ENCODE measurements at regions not wholly inside any gene's neighbourhood (a gene's known extent, or its start where the extent isn't known, plus 50 kb on each side); places are given as distances from the start of the nearest gene placed in this dataset.

GRCh38 chr14:42145766-42146165 is 539.1 kb downstream of the LRFN5 start:
- no peak for DNase-seq

GRCh38 chr14:42143114-42143513 is 536.4 kb downstream of the LRFN5 start:
- DNase-seq: no peak

- DNase-seq: no peak
These were observed 534.7 kb downstream of the LRFN5 start for GRCh38 chr14:42141328-42141727.

DNA sequence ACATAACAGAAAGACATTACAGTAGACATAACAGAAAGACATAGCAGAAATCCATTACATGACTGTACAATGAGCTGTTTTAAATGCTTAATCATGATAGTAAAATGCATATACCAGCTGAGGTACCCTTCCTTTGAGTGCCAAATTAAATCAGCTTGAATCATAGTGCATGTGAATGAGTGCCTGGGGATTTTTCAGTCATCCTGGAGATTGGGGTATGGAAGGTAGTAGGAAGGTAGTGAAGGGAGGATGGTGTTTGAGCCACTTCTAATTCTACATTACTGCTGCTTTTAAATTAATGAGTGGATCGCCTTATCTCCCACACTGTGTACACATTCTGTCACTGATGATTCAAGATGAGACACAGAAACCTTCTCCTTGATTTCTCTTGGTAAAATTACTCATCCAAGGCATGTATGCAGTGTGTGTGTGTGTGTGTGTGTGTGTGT is 534.2 kb downstream of the LRFN5 start:
- no peak for DNase-seq

GRCh38 chr14:42140001-42140400 is 533.3 kb downstream of the LRFN5 start:
- DNase-seq: no peak

DNA sequence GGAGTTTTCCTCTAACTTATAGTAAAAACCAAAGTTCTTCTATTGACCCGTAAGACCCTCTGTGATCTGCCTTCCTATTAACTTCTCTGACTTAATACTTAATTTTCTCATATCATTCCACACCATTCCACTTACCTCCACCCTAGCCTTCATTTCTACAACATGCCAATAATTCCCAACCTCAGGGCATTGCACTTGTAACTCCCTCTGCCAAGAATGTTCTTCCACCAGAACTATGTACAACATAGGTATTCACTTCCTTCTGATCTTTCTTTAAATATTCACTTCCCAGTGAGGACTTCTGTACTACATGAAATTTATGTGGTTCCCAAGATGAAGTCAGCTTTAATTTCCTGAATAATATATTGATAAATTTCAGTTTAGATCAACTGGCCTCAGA is 531.7 kb downstream of the LRFN5 start:
- no peak for DNase-seq

GRCh38 chr14:42130815-42131214 is 524.1 kb downstream of the LRFN5 start:
- no peak for DNase-seq

DNA sequence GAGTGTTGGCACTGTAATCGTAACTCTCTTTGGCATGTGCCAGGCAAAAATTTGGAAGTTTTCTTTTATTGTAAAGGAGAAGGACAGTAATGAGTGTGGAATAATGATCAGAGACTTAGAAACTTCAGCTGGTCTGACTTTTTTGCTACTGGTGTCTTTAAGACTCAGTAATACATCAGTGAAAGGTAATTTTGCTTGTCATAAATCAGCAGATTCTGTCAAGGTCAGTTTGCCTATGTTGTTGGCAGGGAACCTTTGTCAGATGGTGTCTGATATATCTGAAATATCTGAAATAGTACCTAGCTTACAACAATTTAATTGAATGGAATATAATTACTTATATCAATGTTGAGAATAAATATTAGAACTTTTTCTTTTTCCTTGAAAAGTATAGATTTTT is 516.9 kb downstream of the LRFN5 start:
- peak; percentile 52 for DNase-seq

DNA sequence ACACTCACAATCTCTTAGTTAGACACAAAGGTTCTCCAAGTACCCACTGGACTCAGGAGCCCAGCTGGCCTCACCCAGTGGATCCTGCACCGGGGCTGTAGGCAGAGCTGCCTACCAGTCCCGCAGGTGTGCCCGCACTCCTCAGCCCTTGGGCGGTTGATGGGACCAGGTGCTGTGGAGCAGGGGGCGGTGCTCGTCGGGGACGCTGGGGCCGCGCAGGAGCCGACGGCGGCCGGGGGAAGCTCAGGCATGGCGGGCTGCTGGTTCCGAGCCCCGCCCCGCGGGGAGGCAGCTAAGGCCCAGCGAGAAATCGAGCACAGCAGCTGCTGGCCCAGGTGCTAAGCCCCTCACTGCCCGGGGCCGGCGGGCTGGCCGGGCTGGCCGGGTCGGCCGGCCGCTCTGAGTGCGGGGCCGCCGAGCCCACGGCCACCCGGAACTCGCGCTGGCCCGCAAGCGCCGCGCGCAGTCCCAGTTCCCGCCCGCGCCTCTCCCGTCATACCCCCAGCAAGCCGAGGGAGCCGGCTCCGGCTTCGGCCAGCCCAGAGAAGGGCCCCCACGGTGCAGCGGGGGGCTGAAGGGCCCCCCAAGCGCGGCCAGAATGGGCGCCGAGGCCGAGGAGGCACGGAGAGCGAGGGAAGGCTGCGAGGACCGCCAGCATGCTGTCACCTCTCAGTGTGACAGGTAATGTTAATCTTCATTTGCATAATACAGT is 506.8 kb downstream of the LRFN5 start:
- no peak for DNase-seq

- DNase-seq: no peak
These were observed 505.4 kb downstream of the LRFN5 start for GRCh38 chr14:42112108-42112507.

DNA sequence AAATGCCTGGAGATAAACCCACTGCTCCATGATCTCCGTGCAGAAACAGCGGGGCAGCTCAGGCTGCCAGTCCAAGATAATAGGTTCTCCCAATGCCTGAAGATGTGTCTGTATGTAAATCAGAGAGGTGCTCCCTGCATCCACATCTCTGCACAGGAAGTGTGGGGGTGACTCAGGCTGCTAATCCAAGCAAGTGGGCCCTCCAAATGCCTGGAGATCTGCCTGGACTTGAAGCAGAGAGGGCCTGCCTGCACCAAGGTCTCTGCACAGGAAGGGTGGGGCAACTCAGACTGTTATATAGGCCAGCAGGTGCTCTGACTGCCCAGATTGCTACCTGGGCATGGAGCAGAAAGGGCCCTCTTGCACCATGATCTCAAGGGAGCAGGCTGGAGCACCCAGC is 504.7 kb downstream of the LRFN5 start:
- no peak for DNase-seq

DNA sequence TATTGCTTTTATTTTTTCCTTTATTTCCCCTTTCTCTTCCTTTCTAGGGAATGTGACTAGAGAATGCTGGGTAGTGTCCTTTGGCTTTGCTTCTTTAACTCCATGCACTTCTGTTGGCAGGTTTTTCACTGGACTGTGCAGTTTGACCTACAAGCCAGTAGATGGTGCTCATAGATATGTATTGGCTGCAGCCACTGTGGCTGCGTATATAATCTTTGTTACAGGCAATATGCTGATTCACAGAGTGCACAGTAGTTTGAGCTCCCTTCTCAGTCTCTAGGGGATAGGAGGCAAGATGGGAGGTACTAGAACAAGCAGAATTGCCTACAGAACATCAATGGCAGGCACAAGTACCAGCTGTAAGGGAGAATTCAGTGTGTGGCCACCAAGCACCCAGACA is 503.5 kb downstream of the LRFN5 start:
- peak; percentile 58 for DNase-seq

GRCh38 chr14:42095155-42095554 is 488.5 kb downstream of the LRFN5 start:
- peak; percentile 81 for DNase-seq

- DNase-seq: no peak
These were observed 483.4 kb downstream of the LRFN5 start for GRCh38 chr14:42090122-42090521.

GRCh38 chr14:42079911-42080310 is 473.2 kb downstream of the LRFN5 start:
- no peak for DNase-seq

DNA sequence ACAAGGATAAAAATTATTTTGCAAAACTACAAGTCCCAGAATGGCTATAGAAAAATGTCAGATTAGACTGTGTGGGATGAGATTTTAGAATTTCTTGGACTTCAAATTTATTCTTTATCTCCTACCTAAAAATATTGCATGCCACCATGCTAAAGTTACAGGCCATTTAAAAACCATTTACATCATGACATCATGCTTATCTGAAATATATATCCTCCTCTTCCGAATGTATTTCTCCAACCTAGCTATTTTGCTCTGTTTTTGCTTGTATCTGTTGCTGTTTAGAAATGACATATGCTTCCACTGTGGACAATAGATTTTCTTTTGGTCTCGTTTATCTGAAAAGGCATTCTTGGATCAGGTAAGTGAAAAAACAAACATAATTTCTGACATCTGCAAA is 471.7 kb downstream of the LRFN5 start:
- DNase-seq: no peak

GRCh38 chr14:42070031-42070430 is 463.4 kb downstream of the LRFN5 start:
- DNase-seq: no peak

GRCh38 chr14:42057111-42057510 is 450.4 kb downstream of the LRFN5 start:
- DNase-seq: peak; percentile 32

- no peak for DNase-seq
These were observed 440.9 kb downstream of the LRFN5 start for GRCh38 chr14:42047421-42048055.

DNA sequence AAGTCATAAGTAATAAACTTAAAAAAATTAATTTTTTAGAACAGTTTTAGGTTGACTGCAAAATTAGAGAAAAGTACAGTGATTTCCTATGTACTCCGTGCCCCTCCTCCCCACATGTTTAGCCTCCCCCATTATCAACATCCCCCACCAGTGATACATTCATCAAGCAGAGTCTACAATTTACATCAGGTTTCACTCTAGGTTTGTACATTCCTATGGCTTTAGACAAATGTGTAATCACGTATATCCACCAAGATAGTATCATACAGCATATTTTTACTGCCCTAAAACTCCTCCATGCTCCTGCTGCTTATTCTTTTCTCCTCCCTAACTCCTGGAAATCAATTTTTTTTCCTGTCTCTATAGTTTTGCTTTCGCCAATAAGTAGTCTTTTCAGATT is 438.7 kb downstream of the LRFN5 start:
- no peak for DNase-seq

- no peak for DNase-seq
These were observed 421.9 kb downstream of the LRFN5 start for GRCh38 chr14:42028607-42029006.

- DNase-seq: no peak
These were observed 420.6 kb downstream of the LRFN5 start for GRCh38 chr14:42027271-42027670.

DNA sequence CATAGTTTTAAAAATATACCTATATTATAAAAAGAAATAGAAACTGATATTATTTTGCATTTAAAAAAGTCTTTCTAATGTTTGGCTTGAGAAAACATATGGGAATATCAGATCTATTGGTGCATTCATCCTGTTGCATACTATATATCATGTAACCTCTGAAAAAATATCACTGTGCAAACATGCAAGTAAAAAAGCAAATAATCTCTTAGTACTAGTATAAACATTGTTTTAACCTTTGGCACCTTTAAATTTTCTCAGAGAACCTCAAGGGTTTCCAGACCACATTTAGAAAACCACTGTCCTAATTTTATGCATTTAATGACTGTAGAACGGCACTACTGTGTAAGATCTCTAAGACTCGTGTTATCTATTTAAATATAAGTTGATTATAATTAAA is 416.8 kb downstream of the LRFN5 start:
- no peak for DNase-seq

- DNase-seq: no peak
These were observed 407.6 kb downstream of the LRFN5 start for GRCh38 chr14:42014301-42014700.

DNA sequence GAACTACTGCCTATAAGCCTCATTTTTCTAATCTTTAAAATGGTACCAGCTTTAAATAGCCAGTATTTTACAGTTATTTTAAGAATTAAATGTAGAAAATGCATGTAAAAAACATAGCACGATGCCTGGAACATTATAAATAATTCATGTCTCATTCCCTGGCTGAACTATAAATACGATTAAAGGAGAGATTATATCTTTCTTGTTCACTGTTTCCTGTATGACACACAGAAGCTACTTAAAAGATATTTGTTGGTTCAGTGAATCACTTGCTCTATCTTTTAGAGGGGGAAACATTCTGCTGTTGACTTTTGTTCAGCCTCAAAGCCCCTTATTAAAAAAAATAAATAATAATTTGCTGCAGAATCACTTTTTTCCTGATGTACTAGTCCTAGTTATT is 406.9 kb downstream of the LRFN5 start:
- DNase-seq: no peak
